ENCODE measurements at regions not wholly inside any gene's neighbourhood (a gene's known extent, or its start where the extent isn't known, plus 50 kb on each side); places are given as distances from the start of the nearest gene placed in this dataset.
"Not testable (repeated sequence)": the region's sequence is repeated elsewhere in the genome, so short reads cannot be mapped to it uniquely, and the experiment has no call there.

- DNase-seq (ENCODE audit: low spot score) = no peak
These were observed 50.1 kb upstream of the ACSL4 start for GRCh38 chrX:109782994-109783700.

GRCh38 chrX:109783701-109784079 is 50.6 kb upstream of the ACSL4 start:
- DNase-seq (ENCODE audit: low spot score) = no peak

- no peak for DNase-seq (ENCODE audit: low spot score)
These were observed 52.0 kb upstream of the ACSL4 start for GRCh38 chrX:109785053-109785452.

GRCh38 chrX:109790511-109790910 is 57.5 kb upstream of the ACSL4 start:
- DNase-seq (ENCODE audit: low spot score) = not testable (repeated sequence)

- DNase-seq (ENCODE audit: low spot score) = no peak
These were observed 60.1 kb upstream of the ACSL4 start for GRCh38 chrX:109793191-109793590.

- no peak for DNase-seq (ENCODE audit: low spot score)
These were observed 62.6 kb upstream of the ACSL4 start for GRCh38 chrX:109795682-109796081.

GRCh38 chrX:109797311-109797975 is 64.4 kb upstream of the ACSL4 start:
- DNase-seq (ENCODE audit: low spot score) = no peak

GRCh38 chrX:109812236-109812635 is 79.2 kb upstream of the ACSL4 start:
- no peak for DNase-seq (ENCODE audit: low spot score)

GRCh38 chrX:109813236-109813635 is 80.2 kb upstream of the ACSL4 start:
- DNase-seq (ENCODE audit: low spot score) = no peak

GRCh38 chrX:109818976-109819375 is 85.9 kb upstream of the ACSL4 start:
- no peak for DNase-seq (ENCODE audit: low spot score)

GRCh38 chrX:109822861-109823260 is 89.8 kb upstream of the ACSL4 start:
- DNase-seq (ENCODE audit: low spot score) = no peak

GRCh38 chrX:109826954-109827708 is 94.1 kb upstream of the ACSL4 start:
- DNase-seq (ENCODE audit: low spot score) = no peak

- DNase-seq (ENCODE audit: low spot score) = no peak
These were observed 94.7 kb upstream of the ACSL4 start for GRCh38 chrX:109827772-109828171.

GRCh38 chrX:109830157-109830703 is 97.2 kb upstream of the ACSL4 start:
- DNase-seq (ENCODE audit: low spot score) = no peak

- DNase-seq (ENCODE audit: low spot score) = peak; percentile 18
These were observed 97.7 kb upstream of the ACSL4 start for GRCh38 chrX:109830704-109831206.

- DNase-seq (ENCODE audit: low spot score) = peak; percentile 4
These were observed 98.4 kb upstream of the ACSL4 start for GRCh38 chrX:109831326-109831985.

GRCh38 chrX:109839694-109840567 is 106.9 kb upstream of the ACSL4 start:
- DNase-seq (ENCODE audit: low spot score) = no peak

- no peak for DNase-seq (ENCODE audit: low spot score)
These were observed 107.5 kb upstream of the ACSL4 start for GRCh38 chrX:109840585-109840984.

- DNase-seq (ENCODE audit: low spot score) = no peak
These were observed 108.2 kb upstream of the ACSL4 start for GRCh38 chrX:109841257-109841656.

- no peak for DNase-seq (ENCODE audit: low spot score)
These were observed 109.0 kb upstream of the ACSL4 start for GRCh38 chrX:109841869-109842579.
